Adrenal gland (tissue), 5 donors: ENCODE measurements at regions not wholly inside any gene's neighbourhood (a gene's known extent, or its start where the extent isn't known, plus 50 kb on each side); places are given as distances from the start of the nearest gene placed in this dataset.

Experiments used
- POLR2A ChIP-seq, 2 donors: fragments of 450-650 bp; IDR thresholded peaks; one replicate each; pipeline ENCODE4 v1.6.1; 2017; ENCODE audit warnings: antibody characterized with exemption in 2 of 2, mild to moderate bottlenecking in 2 of 2, moderate library complexity in 1 of 2
- TF ChIP-seq, protein P1 (sequence below), 6 experiments: fragments of 450-650 bp in 4 of 6; fragments of 200-600 bp in 2 of 6; sonication (generic) in 1 of 6; IDR thresholded peaks; 1 replicate in 5 of 6; 2 replicates in 1 of 6; pipeline versions ENCODE4 v1.5.1 to v1.8.0; 2016 to 2021; ENCODE audit warnings: antibody characterized with exemption in 6 of 6, mild to moderate bottlenecking in 2 of 6, moderate library complexity in 1 of 6
- donor health status: DM: no; HTN: no; CAD: no.

DNA sequence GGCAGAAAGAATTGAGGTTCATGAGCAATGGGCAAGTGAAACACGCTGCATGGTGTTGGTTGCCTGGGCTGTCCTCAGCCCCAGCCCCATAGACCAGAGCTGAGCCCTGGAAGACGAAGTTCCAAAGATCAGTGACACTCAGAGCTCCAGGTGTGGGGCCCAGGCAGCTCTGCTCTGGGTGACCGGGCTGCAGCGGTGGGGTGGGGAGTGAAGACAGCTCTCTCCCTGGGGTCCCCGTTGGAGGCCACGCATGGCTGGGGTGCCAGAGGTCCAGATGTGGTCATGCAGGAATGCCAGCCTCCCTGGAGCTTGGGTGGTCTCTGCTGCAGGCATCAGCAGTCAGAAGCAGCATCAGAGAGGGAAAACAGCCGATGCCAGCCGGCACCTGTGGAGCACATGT, 165.0 kb upstream of the ERCC6L2 start:
- TF ChIP-seq, protein P1, sequence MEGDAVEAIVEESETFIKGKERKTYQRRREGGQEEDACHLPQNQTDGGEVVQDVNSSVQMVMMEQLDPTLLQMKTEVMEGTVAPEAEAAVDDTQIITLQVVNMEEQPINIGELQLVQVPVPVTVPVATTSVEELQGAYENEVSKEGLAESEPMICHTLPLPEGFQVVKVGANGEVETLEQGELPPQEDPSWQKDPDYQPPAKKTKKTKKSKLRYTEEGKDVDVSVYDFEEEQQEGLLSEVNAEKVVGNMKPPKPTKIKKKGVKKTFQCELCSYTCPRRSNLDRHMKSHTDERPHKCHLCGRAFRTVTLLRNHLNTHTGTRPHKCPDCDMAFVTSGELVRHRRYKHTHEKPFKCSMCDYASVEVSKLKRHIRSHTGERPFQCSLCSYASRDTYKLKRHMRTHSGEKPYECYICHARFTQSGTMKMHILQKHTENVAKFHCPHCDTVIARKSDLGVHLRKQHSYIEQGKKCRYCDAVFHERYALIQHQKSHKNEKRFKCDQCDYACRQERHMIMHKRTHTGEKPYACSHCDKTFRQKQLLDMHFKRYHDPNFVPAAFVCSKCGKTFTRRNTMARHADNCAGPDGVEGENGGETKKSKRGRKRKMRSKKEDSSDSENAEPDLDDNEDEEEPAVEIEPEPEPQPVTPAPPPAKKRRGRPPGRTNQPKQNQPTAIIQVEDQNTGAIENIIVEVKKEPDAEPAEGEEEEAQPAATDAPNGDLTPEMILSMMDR (IDR thresholded peaks at IDR 0.05) = no peak
- no peak for TF ChIP-seq POLR2A (IDR thresholded peaks at IDR 0.05)
